ENCODE measurements at regions not wholly inside any gene's neighbourhood (a gene's known extent, or its start where the extent isn't known, plus 50 kb on each side); places are given as distances from the start of the nearest gene placed in this dataset.

GRCh38 chr5:41637869-41638268, 127.5 kb upstream of the PLCXD3 start:
- TF ChIP-seq POLR2AphosphoS5 (IDR thresholded peaks at IDR 0.05) (no peak), CTCF (IDR thresholded peaks at IDR 0.05 in 8 of 11, conservative IDR thresholded peaks at IDR 0.05 in 3 of 11) (peak in 1 of 11 experiments; percentile 2), POLR2A (IDR thresholded peaks at IDR 0.05) (no peak)
- H3K36me3 ChIP-seq, result no peaks in the 10 kb centered on the region
- H3K4me1 ChIP-seq, result no peaks in the 10 kb centered on the region
- 67 to 75% (median 70%) methylated on average over 4 of the region's 4 CpGs for WGBS, 5 donors
- H3K4me3 ChIP-seq, result no peak overlapping the region
- H3K27me3 ChIP-seq (replicated peaks in 1 of 7), result peaks cover 0 to 5% (median 0%) of the 10 kb centered on the region in 7 donors
- intact Hi-C loops (cut with DNase I; ENCODE audit: low total_unique reads), result no loop called here
- H3K9me3 ChIP-seq, result no peaks in the 10 kb centered on the region
- no peak for DNase-seq
- peak overlapping the region in 5 of 8 donors; percentile 17 to 59 (median 44) for H3K27ac ChIP-seq

- Histone ChIP-seq H3K36me3 (no peaks in the 10 kb centered on the region), H3K9me3 (no peaks in the 10 kb centered on the region), H3K4me1 (no peaks in the 10 kb centered on the region), H3K4me3 (no peak overlapping the region), H3K27me3 (replicated peaks in 1 of 7) (peaks cover 0 to 5% (median 0%) of the 10 kb centered on the region in 7 donors), H3K27ac (peak overlapping the region in 5 of 8 donors; percentile 17 to 61 (median 44))
- intact Hi-C loops (cut with DNase I; ENCODE audit: low total_unique reads), result no loop called here
- TF ChIP-seq POLR2AphosphoS5 (IDR thresholded peaks at IDR 0.05) (peak in 1 of 3 donors; percentile 48), POLR2A (IDR thresholded peaks at IDR 0.05) (no peak), CTCF (IDR thresholded peaks at IDR 0.05 in 8 of 11, conservative IDR thresholded peaks at IDR 0.05 in 3 of 11) (no peak)
- WGBS, 5 donors, result 32 to 43% (median 33%) methylated on average over 8 of the region's 8 CpGs
- peak; percentile 72 for DNase-seq
Measured at GRCh38 chr5:41637424-41637823, 127.0 kb upstream of the PLCXD3 start.

- TF ChIP-seq CTCF (IDR thresholded peaks at IDR 0.05 in 8 of 11, conservative IDR thresholded peaks at IDR 0.05 in 3 of 11), result peak in 1 of 11 experiments; percentile 18
- TF ChIP-seq POLR2AphosphoS5 (IDR thresholded peaks at IDR 0.05), result no peak
- TF ChIP-seq POLR2A (IDR thresholded peaks at IDR 0.05), result no peak
- 83 to 89% (median 86%) methylated on average over 2 of the region's 2 CpGs for WGBS, 5 donors
- no peak for DNase-seq
- intact Hi-C loops (cut with DNase I; ENCODE audit: low total_unique reads), result no loop called here
- Histone ChIP-seq H3K36me3 (no peaks in the 10 kb centered on the region), H3K4me3 (no peak overlapping the region), H3K27ac (peak overlapping the region in 1 of 8 donors; percentile 61), H3K27me3 (replicated peaks in 1 of 7) (peaks cover 0 to 5% (median 0%) of the 10 kb centered on the region in 7 donors), H3K9me3 (no peaks in the 10 kb centered on the region), H3K4me1 (no peaks in the 10 kb centered on the region)
Measured at GRCh38 chr5:41636605-41637004, 126.2 kb upstream of the PLCXD3 start.

GRCh38 chr5:41629897-41630296, 119.5 kb upstream of the PLCXD3 start:
- no peak for TF ChIP-seq POLR2A (IDR thresholded peaks at IDR 0.05)
- no peak for TF ChIP-seq CTCF (IDR thresholded peaks at IDR 0.05 in 8 of 11, conservative IDR thresholded peaks at IDR 0.05 in 3 of 11)
- no peak for TF ChIP-seq POLR2AphosphoS5 (IDR thresholded peaks at IDR 0.05)
- H3K4me3 ChIP-seq, result no peak overlapping the region
- 60 to 84% (median 71%) methylated on average over 1 of the region's 1 CpG for WGBS, 5 donors
- H3K4me1 ChIP-seq, result no peaks in the 10 kb centered on the region
- no peaks in the 10 kb centered on the region for H3K9me3 ChIP-seq
- H3K36me3 ChIP-seq, result no peaks in the 10 kb centered on the region
- no peak for DNase-seq
- intact Hi-C loops (cut with DNase I; ENCODE audit: low total_unique reads), result no loop called here
- no peaks in the 10 kb centered on the region for H3K27me3 ChIP-seq (replicated peaks in 1 of 7)
- H3K27ac ChIP-seq, result no peak overlapping the region

Measured in spleen (tissue), 11 donors.